Right atrium auricular region (tissue), 2 donors: ENCODE measurements at regions not wholly inside any gene's neighbourhood (a gene's known extent, or its start where the extent isn't known, plus 50 kb on each side); places are given as distances from the start of the nearest gene placed in this dataset.
"Not testable (repeated sequence)": the region's sequence is repeated elsewhere in the genome, so short reads cannot be mapped to it uniquely, and the experiment has no call there.

ENCODE experiments used
- DNase-seq: peaks from one replicate; pipeline ENCODE4 v3.0.0-alpha.2; 2019; ENCODE audit warnings: low spot score
- H3K27ac ChIP-seq, 2 donors: fragments of 200-600 bp; sonication (generic); 1 replicate in 1 of 2; 2 replicates in 1 of 2; pipeline ENCODE4 v1.5.1; 2016 to 2019
- H3K27me3 ChIP-seq, 2 donors: fragments of 200-600 bp; sonication (generic); one replicate each; pipeline versions ENCODE4 v1.5.1 to v1.6.0; 2017 to 2019
- H3K36me3 ChIP-seq: fragments of 200-600 bp; sonication (generic); one replicate; pipeline ENCODE4 v1.5.1; 2016
- H3K4me1 ChIP-seq, 2 donors: fragments of 200-600 bp; sonication (generic); one replicate each; pipeline versions ENCODE4 v1.5.1 to v1.6.0; 2017 to 2019
- H3K4me3 ChIP-seq, 2 donors: fragments of 200-600 bp; sonication (generic); 1 replicate in 1 of 2; 2 replicates in 1 of 2; pipeline ENCODE4 v1.5.1; 2017 to 2019; ENCODE audit warnings: mild to moderate bottlenecking in 1 of 2, moderate library complexity in 1 of 2
- H3K9me3 ChIP-seq, 2 donors: fragments of 200-600 bp; sonication (generic); one replicate each; pipeline ENCODE4 v1.5.1; 2019
- CTCF ChIP-seq, 2 donors: fragments of 200-600 bp; sonication (generic); IDR thresholded peaks; one replicate each; pipeline ENCODE4 v1.5.1; 2019; ENCODE audit warnings: antibody characterized with exemption in 2 of 2

GRCh38 chr7:152911226-152911560, 151.6 kb downstream of the ACTR3B start:
- Histone ChIP-seq H3K27ac (no peak overlapping the region), H3K9me3 (no peaks in the 10 kb centered on the region), H3K4me1 (no peaks in the 10 kb centered on the region), H3K36me3 (no peaks in the 10 kb centered on the region), H3K27me3 (no peaks in the 10 kb centered on the region), H3K4me3 (no peak overlapping the region)
- TF ChIP-seq CTCF (IDR thresholded peaks at IDR 0.05), result no peak
- no peak for DNase-seq

- DNase-seq, result no peak
- Histone ChIP-seq H3K36me3 (no peaks in the 10 kb centered on the region), H3K27ac (no peak overlapping the region), H3K9me3 (no peaks in the 10 kb centered on the region), H3K4me3 (no peak overlapping the region), H3K4me1 (no peaks in the 10 kb centered on the region), H3K27me3 (no peaks in the 10 kb centered on the region)
- no peak for TF ChIP-seq CTCF (IDR thresholded peaks at IDR 0.05)
Observed at GRCh38 chr7:152911922-152912321, 152.4 kb downstream of the ACTR3B start.

- DNase-seq, result no peak
- no peaks in the 10 kb centered on the region for H3K36me3 ChIP-seq
- H3K27ac ChIP-seq, result no peak overlapping the region
- H3K4me1 ChIP-seq, result no peaks in the 10 kb centered on the region
- no peaks in the 10 kb centered on the region for H3K9me3 ChIP-seq
- no peak for TF ChIP-seq CTCF (IDR thresholded peaks at IDR 0.05)
- no peak overlapping the region for H3K4me3 ChIP-seq
- no peaks in the 10 kb centered on the region for H3K27me3 ChIP-seq
Observed at GRCh38 chr7:152912511-152912910, 153.0 kb downstream of the ACTR3B start.

GRCh38 chr7:152913492-152913891, 153.9 kb downstream of the ACTR3B start:
- Histone ChIP-seq H3K9me3 (no peaks in the 10 kb centered on the region), H3K36me3 (no peaks in the 10 kb centered on the region), H3K27ac (no peak overlapping the region), H3K27me3 (no peaks in the 10 kb centered on the region), H3K4me3 (no peak overlapping the region), H3K4me1 (no peaks in the 10 kb centered on the region)
- TF ChIP-seq CTCF (IDR thresholded peaks at IDR 0.05), result no peak
- no peak for DNase-seq

- Histone ChIP-seq H3K27me3 (no peaks in the 10 kb centered on the region), H3K9me3 (no peaks in the 10 kb centered on the region), H3K4me1 (no peaks in the 10 kb centered on the region), H3K36me3 (no peaks in the 10 kb centered on the region), H3K4me3 (no peak overlapping the region), H3K27ac (no peak overlapping the region)
- TF ChIP-seq CTCF (IDR thresholded peaks at IDR 0.05), result no peak
- DNase-seq, result no peak
Observed at GRCh38 chr7:152914014-152914844, 154.7 kb downstream of the ACTR3B start.

- H3K4me3 ChIP-seq, DNase-seq, H3K36me3 ChIP-seq, H3K4me1 ChIP-seq, H3K27me3 ChIP-seq, H3K27ac ChIP-seq, H3K9me3 ChIP-seq: not testable (repeated sequence)
Observed at GRCh38 chr7:152914845-152915102, 155.2 kb downstream of the ACTR3B start.
